ENCODE measurements at regions not wholly inside any gene's neighbourhood (a gene's known extent, or its start where the extent isn't known, plus 50 kb on each side); places are given as distances from the start of the nearest gene placed in this dataset.

DNA sequence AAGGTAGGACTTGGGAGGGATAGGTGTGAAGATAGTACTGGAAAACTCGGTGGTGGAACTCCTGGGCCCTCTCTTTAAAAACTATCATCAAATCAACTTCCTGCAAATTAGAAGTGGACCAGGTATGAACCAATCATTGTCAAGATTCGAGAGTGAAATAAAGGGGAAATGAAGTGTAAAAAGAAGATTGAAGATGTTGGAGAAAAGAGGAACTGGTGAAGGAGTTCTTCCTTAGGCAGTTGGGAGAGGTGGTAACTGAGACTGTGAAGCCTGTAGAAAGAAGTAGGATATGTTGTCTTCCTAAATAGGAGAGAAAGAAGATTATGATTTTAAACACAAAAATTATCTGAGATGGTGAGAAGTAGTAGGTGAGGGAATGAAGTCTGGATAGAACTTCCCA, 212.2 kb downstream of the PPP1R2C start:
- intact Hi-C loops (cut with DNase I), result no loop called here
- TF ChIP-seq, protein P1, sequence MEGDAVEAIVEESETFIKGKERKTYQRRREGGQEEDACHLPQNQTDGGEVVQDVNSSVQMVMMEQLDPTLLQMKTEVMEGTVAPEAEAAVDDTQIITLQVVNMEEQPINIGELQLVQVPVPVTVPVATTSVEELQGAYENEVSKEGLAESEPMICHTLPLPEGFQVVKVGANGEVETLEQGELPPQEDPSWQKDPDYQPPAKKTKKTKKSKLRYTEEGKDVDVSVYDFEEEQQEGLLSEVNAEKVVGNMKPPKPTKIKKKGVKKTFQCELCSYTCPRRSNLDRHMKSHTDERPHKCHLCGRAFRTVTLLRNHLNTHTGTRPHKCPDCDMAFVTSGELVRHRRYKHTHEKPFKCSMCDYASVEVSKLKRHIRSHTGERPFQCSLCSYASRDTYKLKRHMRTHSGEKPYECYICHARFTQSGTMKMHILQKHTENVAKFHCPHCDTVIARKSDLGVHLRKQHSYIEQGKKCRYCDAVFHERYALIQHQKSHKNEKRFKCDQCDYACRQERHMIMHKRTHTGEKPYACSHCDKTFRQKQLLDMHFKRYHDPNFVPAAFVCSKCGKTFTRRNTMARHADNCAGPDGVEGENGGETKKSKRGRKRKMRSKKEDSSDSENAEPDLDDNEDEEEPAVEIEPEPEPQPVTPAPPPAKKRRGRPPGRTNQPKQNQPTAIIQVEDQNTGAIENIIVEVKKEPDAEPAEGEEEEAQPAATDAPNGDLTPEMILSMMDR (IDR thresholded peaks at IDR 0.05), result no peak
- ATAC-seq (no peak), DNase-seq (no peak)
- Histone ChIP-seq H3K27ac (no peak overlapping the region), H3K27me3 (no peaks in the 10 kb centered on the region), H3K4me3 (no peak overlapping the region), H3K36me3 (no peaks in the 10 kb centered on the region), H3K4me1 (no peaks in the 10 kb centered on the region), H3K9me3 (no peaks in the 10 kb centered on the region)

DNA sequence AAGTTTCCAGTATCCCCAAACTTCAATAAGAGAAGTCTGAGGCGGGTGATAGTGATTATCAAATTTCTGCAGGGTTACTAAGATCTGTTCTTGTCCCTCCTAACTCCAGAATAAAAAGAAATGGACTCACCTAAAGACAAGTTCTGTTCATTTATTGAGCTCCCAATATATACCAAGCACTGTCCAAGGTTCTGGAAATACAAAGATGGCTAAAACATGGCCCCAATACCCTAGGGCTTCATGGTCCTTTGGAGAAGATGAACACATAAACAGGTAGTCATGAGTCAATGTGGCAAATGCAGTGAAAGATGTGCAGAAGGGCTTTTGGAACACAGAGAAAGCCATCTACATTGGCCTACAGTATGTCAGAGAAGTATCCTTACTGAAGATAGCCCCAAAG, 231.2 kb downstream of the PPP1R2C start:
- no peak for DNase-seq
- intact Hi-C loops (cut with DNase I), result no loop called here
- H3K4me1 ChIP-seq, result no peaks in the 10 kb centered on the region
- ATAC-seq, result no peak
- TF ChIP-seq, protein P1 (IDR thresholded peaks at IDR 0.05), result no peak
- no peaks in the 10 kb centered on the region for H3K27me3 ChIP-seq
- no peak overlapping the region for H3K4me3 ChIP-seq
- no peaks in the 10 kb centered on the region for H3K9me3 ChIP-seq
- no peak overlapping the region for H3K27ac ChIP-seq
- H3K36me3 ChIP-seq, result no peaks in the 10 kb centered on the region

DNA sequence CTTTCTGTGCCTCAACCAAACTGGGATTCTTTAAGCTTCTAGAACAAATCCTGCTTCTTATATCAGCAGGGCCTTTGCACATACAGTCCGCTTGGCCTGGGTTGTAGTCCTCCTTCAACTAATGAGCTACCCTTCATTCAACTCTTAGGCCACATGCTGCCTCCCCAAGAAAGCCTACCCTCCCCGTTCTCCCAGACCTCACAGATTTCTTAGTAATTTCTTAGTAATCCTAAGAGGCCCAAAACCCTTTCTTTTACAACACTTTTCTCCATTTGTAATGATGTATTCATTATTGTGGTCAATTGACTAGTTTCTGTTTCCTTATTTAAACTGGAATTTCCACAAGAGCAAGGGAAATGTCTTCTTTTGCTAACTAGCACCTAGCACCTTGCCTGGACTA, 233.1 kb downstream of the PPP1R2C start:
- Histone ChIP-seq H3K36me3 (no peaks in the 10 kb centered on the region), H3K27ac (no peak overlapping the region), H3K4me3 (no peak overlapping the region), H3K27me3 (no peaks in the 10 kb centered on the region), H3K9me3 (no peaks in the 10 kb centered on the region), H3K4me1 (no peaks in the 10 kb centered on the region)
- intact Hi-C loops (cut with DNase I), result no loop called here
- ATAC-seq (no peak), DNase-seq (no peak)
- TF ChIP-seq, protein P1 (IDR thresholded peaks at IDR 0.05), result no peak

DNA sequence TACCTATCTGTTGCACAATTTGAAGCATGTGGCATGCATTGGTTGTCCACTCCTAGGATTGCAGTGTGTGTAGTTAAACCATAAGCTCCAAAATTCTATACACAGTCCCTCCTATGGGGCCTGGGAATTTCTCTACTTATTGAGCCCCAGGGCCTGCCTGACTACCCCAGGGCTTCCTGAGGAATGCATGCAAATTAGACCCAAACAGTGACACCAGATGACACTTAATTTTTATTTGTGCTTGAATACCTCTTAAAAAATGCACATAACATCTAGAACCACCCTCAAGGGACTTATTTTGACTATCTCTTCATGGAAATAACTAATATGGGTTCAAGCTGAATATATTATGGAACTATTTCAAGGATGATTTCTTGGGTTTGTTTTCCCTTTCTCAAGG, 236.4 kb downstream of the PPP1R2C start:
- Histone ChIP-seq H3K9me3 (no peaks in the 10 kb centered on the region), H3K36me3 (no peaks in the 10 kb centered on the region), H3K4me3 (no peak overlapping the region), H3K27ac (no peak overlapping the region), H3K27me3 (no peaks in the 10 kb centered on the region), H3K4me1 (no peaks in the 10 kb centered on the region)
- ATAC-seq (no peak), DNase-seq (no peak)
- TF ChIP-seq, protein P1 (IDR thresholded peaks at IDR 0.05), result no peak
- intact Hi-C loops (cut with DNase I), result no loop called here

DNA sequence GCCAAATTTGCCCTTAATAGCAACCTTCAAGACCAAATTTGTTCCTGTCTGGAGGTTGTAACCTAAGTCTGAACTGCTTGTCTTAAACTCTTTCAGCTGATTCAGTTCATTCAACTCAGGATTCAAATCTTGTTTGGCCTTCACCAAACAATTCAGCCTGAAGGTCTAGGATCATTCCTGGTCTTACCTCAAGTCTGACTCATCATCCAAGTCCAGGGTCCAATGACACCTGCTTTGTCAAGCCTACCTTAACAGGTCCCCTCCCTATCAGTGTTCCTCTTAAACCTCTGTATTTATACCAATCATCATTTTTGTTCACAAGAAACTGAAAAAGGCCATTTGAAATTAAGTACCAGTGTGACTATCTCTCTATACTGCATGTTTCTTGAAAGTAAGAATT, 237.8 kb downstream of the PPP1R2C start:
- ATAC-seq, result no peak
- no peak overlapping the region for H3K27ac ChIP-seq
- DNase-seq, result no peak
- no peaks in the 10 kb centered on the region for H3K27me3 ChIP-seq
- H3K4me1 ChIP-seq, result no peaks in the 10 kb centered on the region
- intact Hi-C loops (cut with DNase I), result no loop called here
- H3K9me3 ChIP-seq, result no peaks in the 10 kb centered on the region
- H3K4me3 ChIP-seq, result no peak overlapping the region
- TF ChIP-seq, protein P1 (IDR thresholded peaks at IDR 0.05), result no peak
- no peaks in the 10 kb centered on the region for H3K36me3 ChIP-seq
